ENCODE measurements at regions not wholly inside any gene's neighbourhood (a gene's known extent, or its start where the extent isn't known, plus 50 kb on each side); places are given as distances from the start of the nearest gene placed in this dataset.

DNA sequence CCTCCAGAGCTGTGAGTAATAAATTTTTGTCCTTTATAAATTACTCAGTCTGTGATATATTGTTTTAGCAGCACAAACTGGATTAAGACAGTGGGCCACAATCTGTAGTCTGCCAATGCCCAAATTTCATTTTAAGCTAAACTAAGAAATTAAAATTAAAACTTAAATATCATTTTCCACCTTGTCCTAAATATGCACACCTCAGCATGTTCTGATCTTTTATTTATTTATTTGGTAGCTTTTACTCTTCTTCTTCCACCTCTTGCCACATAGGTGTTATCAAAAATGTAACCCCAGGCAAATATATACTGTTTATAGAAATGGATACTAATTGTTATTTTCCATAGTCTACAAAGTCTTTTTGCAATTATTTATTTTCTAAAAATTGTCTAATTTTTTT is 1102.2 kb upstream of the COX7C start:
- Histone ChIP-seq H3K4me3 (no peak overlapping the region), H3K27me3 (no peaks in the 10 kb centered on the region), H3K9me3 (no peaks in the 10 kb centered on the region), H3K36me3 (no peaks in the 10 kb centered on the region), H3K4me1 (no peaks in the 10 kb centered on the region), H3K27ac (no peak overlapping the region)
- no peak for DNase-seq (ENCODE audit: low spot score in 2 of 2)
- TF ChIP-seq POLR2A (IDR thresholded peaks at IDR 0.05), result no peak
- TF ChIP-seq EP300 (IDR thresholded peaks at IDR 0.05), result no peak
- no peak for TF ChIP-seq POLR2AphosphoS5 (IDR thresholded peaks at IDR 0.05)

DNA sequence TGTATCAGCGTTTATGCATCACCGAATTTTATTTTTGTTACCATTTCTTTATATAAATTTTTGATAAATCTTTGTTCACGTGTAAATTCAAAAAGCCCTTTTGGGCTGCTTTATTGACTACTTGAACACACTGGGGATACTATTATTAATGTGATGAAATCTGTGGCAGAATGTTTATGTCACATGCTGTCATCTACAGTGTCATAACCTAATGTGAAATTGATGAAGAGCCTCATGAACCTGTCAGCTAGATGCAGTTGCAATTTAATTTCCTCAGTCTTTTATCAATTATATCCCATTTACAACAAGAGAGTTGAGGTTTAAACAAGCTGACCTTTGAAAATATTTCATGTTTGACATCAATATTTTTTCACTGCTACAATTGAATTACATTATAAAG is 1100.4 kb upstream of the COX7C start:
- WGBS, result 88% methylated on average over 3 of the region's 3 CpGs
- H3K4me3 ChIP-seq, result no peak overlapping the region
- H3K27me3 ChIP-seq, result no peaks in the 10 kb centered on the region
- no peak for DNase-seq (ENCODE audit: low spot score in 2 of 2)
- no peak overlapping the region for H3K27ac ChIP-seq
- TF ChIP-seq POLR2AphosphoS5 (IDR thresholded peaks at IDR 0.05) (no peak), POLR2A (IDR thresholded peaks at IDR 0.05) (no peak), EP300 (IDR thresholded peaks at IDR 0.05) (no peak)
- TF ChIP-seq, protein P1, sequence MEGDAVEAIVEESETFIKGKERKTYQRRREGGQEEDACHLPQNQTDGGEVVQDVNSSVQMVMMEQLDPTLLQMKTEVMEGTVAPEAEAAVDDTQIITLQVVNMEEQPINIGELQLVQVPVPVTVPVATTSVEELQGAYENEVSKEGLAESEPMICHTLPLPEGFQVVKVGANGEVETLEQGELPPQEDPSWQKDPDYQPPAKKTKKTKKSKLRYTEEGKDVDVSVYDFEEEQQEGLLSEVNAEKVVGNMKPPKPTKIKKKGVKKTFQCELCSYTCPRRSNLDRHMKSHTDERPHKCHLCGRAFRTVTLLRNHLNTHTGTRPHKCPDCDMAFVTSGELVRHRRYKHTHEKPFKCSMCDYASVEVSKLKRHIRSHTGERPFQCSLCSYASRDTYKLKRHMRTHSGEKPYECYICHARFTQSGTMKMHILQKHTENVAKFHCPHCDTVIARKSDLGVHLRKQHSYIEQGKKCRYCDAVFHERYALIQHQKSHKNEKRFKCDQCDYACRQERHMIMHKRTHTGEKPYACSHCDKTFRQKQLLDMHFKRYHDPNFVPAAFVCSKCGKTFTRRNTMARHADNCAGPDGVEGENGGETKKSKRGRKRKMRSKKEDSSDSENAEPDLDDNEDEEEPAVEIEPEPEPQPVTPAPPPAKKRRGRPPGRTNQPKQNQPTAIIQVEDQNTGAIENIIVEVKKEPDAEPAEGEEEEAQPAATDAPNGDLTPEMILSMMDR (IDR thresholded peaks at IDR 0.05), result no peak
- H3K9me3 ChIP-seq, result no peaks in the 10 kb centered on the region
- H3K36me3 ChIP-seq, result no peaks in the 10 kb centered on the region
- H3K4me1 ChIP-seq, result no peaks in the 10 kb centered on the region

DNA sequence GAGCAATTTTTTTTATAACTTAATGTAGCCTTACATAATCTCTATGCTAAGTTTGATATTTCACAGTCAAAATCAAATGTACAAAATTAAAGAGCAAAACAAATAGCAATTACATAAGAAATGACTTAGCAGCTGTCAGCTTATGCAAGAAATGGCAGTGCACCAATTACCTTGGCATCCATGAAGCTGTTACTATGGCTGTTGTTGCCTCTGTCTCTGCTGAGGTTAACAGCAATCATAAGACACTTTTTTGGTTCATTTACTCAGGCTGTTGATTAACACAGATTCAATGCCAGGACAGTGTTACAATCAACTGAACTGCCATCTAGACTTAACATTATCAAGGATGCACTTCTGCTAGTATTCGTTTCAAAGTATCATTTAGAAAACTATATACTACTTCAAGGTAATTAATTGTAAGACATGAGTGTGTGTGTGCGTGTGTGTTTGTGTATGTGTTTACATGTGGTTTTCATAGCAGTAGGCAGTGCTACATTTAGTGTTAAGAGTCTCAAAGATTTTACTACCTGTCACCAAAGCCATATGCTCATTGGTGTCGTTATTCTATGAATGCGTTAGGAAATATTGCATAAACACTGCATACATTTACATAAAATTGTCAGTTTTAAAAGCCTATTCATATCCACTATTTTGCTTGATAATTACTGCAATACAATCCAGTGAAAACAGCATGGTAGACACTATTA is 1084.2 kb upstream of the COX7C start:
- no peaks in the 10 kb centered on the region for H3K9me3 ChIP-seq
- TF ChIP-seq POLR2AphosphoS5 (IDR thresholded peaks at IDR 0.05) (no peak), EP300 (IDR thresholded peaks at IDR 0.05) (no peak), POLR2A (IDR thresholded peaks at IDR 0.05) (no peak)
- TF ChIP-seq, protein P1 (IDR thresholded peaks at IDR 0.05), result no peak
- H3K36me3 ChIP-seq, result no peaks in the 10 kb centered on the region
- H3K27ac ChIP-seq, result no peak overlapping the region
- 72% methylated on average over 4 of the region's 4 CpGs for WGBS
- H3K27me3 ChIP-seq, result no peaks in the 10 kb centered on the region
- H3K4me3 ChIP-seq, result no peak overlapping the region
- H3K4me1 ChIP-seq, result no peaks in the 10 kb centered on the region
- no peak for DNase-seq (ENCODE audit: low spot score in 2 of 2)

DNA sequence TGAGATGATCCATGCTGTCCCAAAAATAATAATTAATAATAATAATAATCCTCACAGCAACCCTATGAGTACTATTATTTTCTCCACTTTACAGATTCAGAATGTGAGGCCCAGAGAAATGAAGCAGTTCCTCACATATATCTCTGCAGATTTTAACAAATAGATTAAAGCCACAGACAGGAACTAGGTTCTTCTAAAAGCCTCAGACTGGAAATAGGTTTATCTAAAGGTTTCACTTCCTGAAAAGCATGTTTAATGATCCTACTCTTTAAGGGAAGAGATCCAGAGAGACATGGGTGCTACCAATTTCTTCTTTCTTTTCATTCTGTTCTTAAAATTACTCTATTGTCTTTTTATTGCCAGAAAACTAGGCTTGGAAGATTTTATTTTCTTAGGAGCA is 1079.4 kb upstream of the COX7C start:
- no peak overlapping the region for H3K27ac ChIP-seq

DNA sequence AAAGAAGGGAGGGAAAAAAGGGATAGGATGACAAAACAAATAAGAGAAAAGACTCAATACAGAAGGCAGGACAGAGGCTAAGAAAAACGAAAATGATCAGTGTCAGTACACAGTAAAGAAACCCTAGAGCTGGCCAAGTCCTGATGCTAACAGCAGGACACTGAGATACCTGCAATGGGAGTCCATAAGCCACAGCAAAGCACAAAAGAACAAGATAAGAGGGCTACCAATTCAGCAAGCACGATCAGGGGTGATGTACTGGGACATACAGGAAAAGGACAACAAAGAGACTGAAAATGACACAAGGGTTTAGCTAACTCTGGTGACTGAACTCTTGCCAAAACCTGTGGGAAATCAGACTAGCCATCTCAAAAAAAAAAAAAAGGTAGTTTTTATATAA is 1072.6 kb upstream of the COX7C start:
- 43% methylated on average over 2 of the region's 2 CpGs for WGBS
- H3K4me1 ChIP-seq, result no peaks in the 10 kb centered on the region
- no peaks in the 10 kb centered on the region for H3K36me3 ChIP-seq
- no peak for DNase-seq (ENCODE audit: low spot score in 2 of 2)
- H3K27me3 ChIP-seq, result no peaks in the 10 kb centered on the region
- TF ChIP-seq POLR2A (IDR thresholded peaks at IDR 0.05), result no peak
- TF ChIP-seq, protein P1 (IDR thresholded peaks at IDR 0.05), result no peak
- TF ChIP-seq POLR2AphosphoS5 (IDR thresholded peaks at IDR 0.05), result no peak
- no peak for TF ChIP-seq EP300 (IDR thresholded peaks at IDR 0.05)
- peaks cover 3% of the 10 kb centered on the region for H3K9me3 ChIP-seq
- no peak overlapping the region for H3K4me3 ChIP-seq
- no peak overlapping the region for H3K27ac ChIP-seq

More for the DNA sequence above, 1079.4 kb upstream of the COX7C start:
- H3K27me3 ChIP-seq, result no peaks in the 10 kb centered on the region
- TF ChIP-seq EP300 (IDR thresholded peaks at IDR 0.05), result no peak
- no peak for TF ChIP-seq POLR2A (IDR thresholded peaks at IDR 0.05)
- TF ChIP-seq, protein P1 (IDR thresholded peaks at IDR 0.05), result no peak
- TF ChIP-seq POLR2AphosphoS5 (IDR thresholded peaks at IDR 0.05), result no peak
- H3K36me3 ChIP-seq, result no peaks in the 10 kb centered on the region
- no peak overlapping the region for H3K4me3 ChIP-seq
- H3K9me3 ChIP-seq, result no peaks in the 10 kb centered on the region
- no peak for DNase-seq (ENCODE audit: low spot score in 2 of 2)
- H3K4me1 ChIP-seq, result no peaks in the 10 kb centered on the region

DNA sequence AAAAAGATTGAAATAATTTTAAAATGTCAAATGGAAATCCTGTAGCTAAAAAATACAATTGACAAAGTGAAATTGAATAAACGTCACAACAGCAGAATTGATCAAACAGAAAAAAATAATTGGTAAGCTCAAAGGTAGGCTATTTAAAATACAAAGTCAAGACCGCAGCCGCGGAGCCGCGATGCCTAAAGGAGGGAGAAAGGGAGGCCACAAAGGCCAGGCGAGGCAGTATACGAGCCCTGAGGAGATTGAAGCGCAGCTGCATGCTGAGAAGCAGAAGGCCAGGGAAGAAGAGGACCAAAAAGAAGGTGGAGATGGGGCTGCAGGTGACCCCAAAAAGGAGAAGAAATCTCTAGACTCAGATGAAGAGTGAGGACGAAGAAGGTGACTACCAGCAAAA is 1068.5 kb upstream of the COX7C start:
- H3K4me3 ChIP-seq, result no peak overlapping the region
- H3K9me3 ChIP-seq, result peaks cover 14% of the 10 kb centered on the region
- H3K27ac ChIP-seq, result no peak overlapping the region
- DNase-seq (ENCODE audit: low spot score in 2 of 2), result no peak
- no peaks in the 10 kb centered on the region for H3K36me3 ChIP-seq
- H3K4me1 ChIP-seq, result no peaks in the 10 kb centered on the region
- WGBS, result 95% methylated on average over 10 of the region's 10 CpGs
- no peaks in the 10 kb centered on the region for H3K27me3 ChIP-seq
- TF ChIP-seq, protein P1 (IDR thresholded peaks at IDR 0.05), result no peak
- TF ChIP-seq POLR2A (IDR thresholded peaks at IDR 0.05) (no peak), POLR2AphosphoS5 (IDR thresholded peaks at IDR 0.05) (no peak), EP300 (IDR thresholded peaks at IDR 0.05) (no peak)
